Bronchial epithelial cell (primary cell): ENCODE measurements at regions not wholly inside any gene's neighbourhood (a gene's known extent, or its start where the extent isn't known, plus 50 kb on each side); places are given as distances from the start of the nearest gene placed in this dataset.
"Not testable (repeated sequence)": the region's sequence is repeated elsewhere in the genome, so short reads cannot be mapped to it uniquely, and the experiment has no call there.

Experiments used
- DNase-seq: peaks from one replicate; pipeline ENCODE4 v3.0.0-alpha.2; 2010; ENCODE audit warnings: low read depth
- FAIRE-seq: peaks from 2 replicates; lab custom pipeline; 2011; peaks lifted over from hg19 to GRCh38; lab: Jason Lieb, UNC
- H3K27me3 ChIP-seq: 2 replicates; pipeline ENCODE4 v1.5.1; 2011; ENCODE audit warnings: low read length; ENCODE audit not compliant: control insufficient read depth, insufficient read depth
- H3K36me3 ChIP-seq: 2 replicates; pipeline ENCODE4 v1.5.1; 2011; ENCODE audit warnings: low read length; ENCODE audit not compliant: control insufficient read depth, insufficient read depth
- H3K4me3 ChIP-seq: 2 replicates; pipeline ENCODE4 v1.5.1; 2011; ENCODE audit warnings: mild to moderate bottlenecking, low read depth, low read length, control low read depth
- CTCF ChIP-seq: IDR thresholded peaks from 2 replicates; pipeline ENCODE4 v1.5.1; 2011; ENCODE audit warnings: mild to moderate bottlenecking, moderate library complexity, low read length, control low read depth, inconsistent platforms; ENCODE audit not compliant: insufficient read depth, severe bottlenecking

GRCh38 chr1:95167503-95167902 lies 50.3 kb downstream of the TLCD4 start:
- DNase-seq: peak; percentile 69
- not testable (repeated sequence) for H3K4me3 ChIP-seq, H3K27me3 ChIP-seq, FAIRE-seq, H3K36me3 ChIP-seq

- FAIRE-seq (no peak), DNase-seq (no peak)
- no peak for TF ChIP-seq CTCF
- Histone ChIP-seq H3K27me3 (no peaks in the 10 kb centered on the region), H3K4me3 (no peak overlapping the region), H3K36me3 (no peaks in the 10 kb centered on the region)
These were observed 50.9 kb downstream of the TLCD4 start for GRCh38 chr1:95168028-95168427.

- H3K36me3 ChIP-seq: no peaks in the 10 kb centered on the region
- no peak for TF ChIP-seq CTCF
- DNase-seq (no peak), FAIRE-seq (no peak)
- H3K27me3 ChIP-seq: no peaks in the 10 kb centered on the region
- H3K4me3 ChIP-seq: no peak overlapping the region
These were observed 51.7 kb downstream of the TLCD4 start for GRCh38 chr1:95168761-95169351.

- TF ChIP-seq CTCF: no peak
- no peak for FAIRE-seq
- no peaks in the 10 kb centered on the region for H3K27me3 ChIP-seq
- H3K4me3 ChIP-seq: no peak overlapping the region
- no peaks in the 10 kb centered on the region for H3K36me3 ChIP-seq
- peak; percentile 86 for DNase-seq
These were observed 52.4 kb downstream of the TLCD4 start for GRCh38 chr1:95169548-95169947.

GRCh38 chr1:95171270-95172245 lies 54.4 kb downstream of the TLCD4 start:
- DNase-seq (no peak), FAIRE-seq (peak; percentile 92)
- Histone ChIP-seq H3K27me3 (no peaks in the 10 kb centered on the region), H3K4me3 (no peak overlapping the region), H3K36me3 (no peaks in the 10 kb centered on the region)
- no peak for TF ChIP-seq CTCF

- TF ChIP-seq CTCF: no peak
- H3K36me3 ChIP-seq: no peaks in the 10 kb centered on the region
- FAIRE-seq: no peak
- no peak for DNase-seq
- H3K4me3 ChIP-seq: no peak overlapping the region
- H3K27me3 ChIP-seq: no peaks in the 10 kb centered on the region
These were observed 57.1 kb upstream of the RWDD3 start for GRCh38 chr1:95176861-95177260.
